ENCODE measurements at regions not wholly inside any gene's neighbourhood (a gene's known extent, or its start where the extent isn't known, plus 50 kb on each side); places are given as distances from the start of the nearest gene placed in this dataset.
A peak's percentile ranks its signal among the peaks of the same experiment; 100 is the strongest.

- no peak for DNase-seq
These were observed 55.5 kb downstream of the GSPT2 start for GRCh38 chrX:51798701-51799100.

- peak; percentile 73 for DNase-seq
These were observed 59.9 kb downstream of the GSPT2 start for GRCh38 chrX:51802917-51803688.

GRCh38 chrX:51803833-51804232, 60.6 kb downstream of the GSPT2 start:
- DNase-seq: no peak

- no peak for DNase-seq
These were observed 61.5 kb downstream of the GSPT2 start for GRCh38 chrX:51804741-51805140.

GRCh38 chrX:51813886-51814460, 70.7 kb downstream of the GSPT2 start:
- no peak for DNase-seq

GRCh38 chrX:51824061-51824460, 69.4 kb upstream of the MAGED1 start:
- DNase-seq: no peak

- DNase-seq: no peak
These were observed 68.0 kb upstream of the MAGED1 start for GRCh38 chrX:51825436-51825835.

GRCh38 chrX:51834076-51834475, 59.3 kb upstream of the MAGED1 start:
- DNase-seq: no peak

GRCh38 chrX:51836823-51837222, 56.6 kb upstream of the MAGED1 start:
- DNase-seq: no peak

- no peak for DNase-seq
These were observed 56.0 kb upstream of the MAGED1 start for GRCh38 chrX:51837451-51837850.

- DNase-seq: no peak
These were observed 55.5 kb upstream of the MAGED1 start for GRCh38 chrX:51837921-51838320.

Measured in CD4-positive, alpha-beta T cell treated with Interleukin-15 for 1 hour (primary cell).